NT2/D1 (cell line): ENCODE measurements at regions not wholly inside any gene's neighbourhood (a gene's known extent, or its start where the extent isn't known, plus 50 kb on each side); places are given as distances from the start of the nearest gene placed in this dataset.

ENCODE experiments used
- SUZ12 ChIP-seq: IDR thresholded peaks from 2 replicates; pipeline ENCODE4 v1.6.1; 2011; ENCODE audit not compliant: insufficient read length, insufficient read depth; ENCODE audit errors: extremely low read depth
- YY1 ChIP-seq: IDR thresholded peaks from 2 replicates; pipeline ENCODE4 v1.6.1; 2011; ENCODE audit not compliant: insufficient read length, insufficient read depth

DNA sequence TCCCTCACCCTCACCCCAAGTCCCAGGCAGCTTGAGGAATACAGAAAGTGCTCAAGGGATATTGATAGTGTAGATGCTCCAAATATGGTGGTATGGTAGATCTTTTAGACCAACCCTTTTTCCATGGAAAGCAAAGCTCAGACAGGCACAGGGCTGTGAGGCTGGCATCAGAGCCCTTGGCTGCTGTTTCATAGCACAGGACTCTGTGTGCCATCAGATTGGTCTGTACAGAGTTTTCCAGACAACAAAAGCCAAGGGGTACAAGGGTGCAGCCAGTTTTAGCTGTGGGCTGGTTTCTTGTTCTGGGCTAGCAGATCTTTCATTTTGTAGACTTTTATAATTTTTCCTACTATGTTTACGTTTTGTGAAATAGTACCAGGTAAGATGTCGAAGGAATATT, 296.9 kb upstream of the TNP1 start:
- TF ChIP-seq YY1 (no peak), SUZ12 (no peak)
